ENCODE measurements at regions not wholly inside any gene's neighbourhood (a gene's known extent, or its start where the extent isn't known, plus 50 kb on each side); places are given as distances from the start of the nearest gene placed in this dataset.

- TF ChIP-seq POLR2A (IDR thresholded peaks at IDR 0.05) (no peak), CTCF (IDR thresholded peaks at IDR 0.05) (no peak)
Measured at GRCh38 chr18:53625997-53626599, 598.4 kb downstream of the MBD2 start.
